CD1c-positive myeloid dendritic cell (primary cell): ENCODE measurements at regions not wholly inside any gene's neighbourhood (a gene's known extent, or its start where the extent isn't known, plus 50 kb on each side); places are given as distances from the start of the nearest gene placed in this dataset.

ENCODE experiments used
- DNase-seq: peaks from one replicate; pipeline ENCODE4 v3.0.0-alpha.2; 2016; ENCODE audit errors: extremely low spot score

DNA sequence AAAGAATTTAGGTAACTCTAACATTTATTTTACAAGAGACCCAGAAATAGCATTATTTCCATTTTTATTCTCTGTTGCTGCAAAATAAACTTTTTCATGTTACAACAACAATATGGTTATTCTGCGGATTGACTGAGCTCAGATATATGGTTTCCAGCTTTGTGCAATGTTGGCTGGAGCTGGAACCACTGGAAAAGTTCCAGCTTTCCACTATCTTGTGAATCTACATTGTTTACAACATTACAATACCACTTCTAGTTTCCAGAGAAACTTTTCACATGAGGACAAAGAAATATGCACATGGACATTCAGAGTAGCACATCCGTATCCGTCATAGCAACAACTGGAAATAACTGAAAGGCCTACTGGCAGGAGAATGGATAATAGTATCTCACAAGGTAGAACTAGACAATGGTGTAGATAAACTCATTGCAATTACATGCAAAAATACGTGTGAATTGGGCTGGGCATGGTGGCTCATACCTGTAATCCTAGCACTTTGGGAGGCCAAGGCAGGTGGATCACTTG lies 436.1 kb upstream of the ADAMTS16 start:
- DNase-seq = no peak

GRCh38 chr5:4704951-4705350 lies 435.2 kb upstream of the ADAMTS16 start:
- no peak for DNase-seq

DNA sequence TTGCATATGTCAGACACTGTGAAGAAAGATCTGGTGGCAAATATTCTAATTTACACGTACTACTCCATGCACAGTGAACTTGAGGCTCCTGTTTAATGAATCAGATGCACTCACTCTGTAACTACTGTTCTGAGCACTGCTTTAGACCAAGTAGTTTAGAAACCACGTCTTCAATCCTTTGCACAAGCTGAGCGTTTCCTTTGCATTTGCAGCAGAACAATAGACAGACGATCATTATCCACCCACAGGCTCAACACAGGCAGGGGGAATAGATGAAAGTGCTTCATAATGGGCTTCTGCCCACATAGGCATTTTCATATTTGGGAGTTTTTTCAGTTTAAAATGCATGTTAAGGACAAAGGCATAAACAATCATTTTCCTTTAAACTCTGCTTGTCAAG lies 423.3 kb upstream of the ADAMTS16 start:
- DNase-seq = no peak

GRCh38 chr5:4717446-4717845 lies 422.7 kb upstream of the ADAMTS16 start:
- DNase-seq = no peak

- DNase-seq = no peak
Measured at GRCh38 chr5:4720831-4721230, 419.3 kb upstream of the ADAMTS16 start.

DNA sequence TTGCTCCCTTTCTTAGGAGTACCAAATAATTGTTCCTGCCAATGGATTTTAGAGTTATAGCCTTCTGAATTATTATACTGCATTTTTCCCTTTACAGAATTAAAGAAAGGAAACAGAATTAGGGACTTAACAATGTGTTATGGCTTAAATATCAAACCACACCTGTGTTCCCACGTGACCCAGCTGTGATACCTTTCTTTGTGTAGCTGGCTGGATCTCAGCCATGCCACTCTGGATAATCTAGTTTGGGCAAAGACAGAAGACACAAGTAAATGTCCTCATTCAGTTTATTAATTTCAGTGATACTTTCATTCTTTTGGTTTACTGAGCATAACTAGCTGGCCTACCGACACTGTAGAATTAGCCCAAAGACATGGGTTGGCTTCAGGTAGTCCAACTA lies 417.2 kb upstream of the ADAMTS16 start:
- no peak for DNase-seq

DNA sequence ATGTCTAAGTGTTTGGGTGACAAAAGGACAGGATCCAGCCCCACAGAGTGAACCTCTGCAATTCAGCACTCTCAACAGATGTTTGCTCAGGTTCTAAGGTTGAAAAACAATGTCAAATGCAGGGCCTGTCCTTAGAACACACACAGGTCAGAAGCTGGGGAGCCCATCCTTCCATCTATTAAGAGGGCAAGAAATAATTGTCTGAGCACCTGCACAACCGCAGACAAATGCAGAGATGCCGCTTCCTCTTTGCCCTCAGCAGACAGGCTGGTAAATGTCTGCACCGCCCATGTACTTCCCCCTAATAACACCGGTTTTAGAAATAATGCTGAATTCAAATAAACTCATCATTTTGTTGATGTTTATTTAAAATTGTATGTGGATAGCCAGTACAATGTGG lies 414.5 kb upstream of the ADAMTS16 start:
- DNase-seq = no peak

DNA sequence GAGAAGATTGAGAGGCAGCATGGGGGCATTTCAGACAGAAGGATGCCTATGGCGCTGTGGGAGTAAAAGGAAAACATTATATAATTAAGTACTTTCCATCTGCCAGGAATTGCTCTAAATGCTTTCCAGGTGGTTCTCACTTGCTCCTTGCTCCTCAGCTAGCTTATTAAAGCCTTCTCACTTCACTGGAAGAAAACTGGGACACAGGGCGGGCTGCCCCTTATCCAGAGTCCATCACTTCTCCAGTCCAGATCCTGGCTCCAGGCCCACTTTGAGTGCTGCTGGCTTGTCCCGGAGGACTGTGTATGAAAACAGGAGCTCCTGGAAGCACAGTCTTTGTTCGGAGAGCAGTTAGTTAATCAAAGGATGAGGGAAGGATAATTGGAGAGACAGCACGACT lies 409.9 kb upstream of the ADAMTS16 start:
- DNase-seq = no peak

- DNase-seq = no peak
Measured at GRCh38 chr5:4734348-4734747, 405.8 kb upstream of the ADAMTS16 start.

- no peak for DNase-seq
Measured at GRCh38 chr5:4735261-4735660, 404.9 kb upstream of the ADAMTS16 start.

DNA sequence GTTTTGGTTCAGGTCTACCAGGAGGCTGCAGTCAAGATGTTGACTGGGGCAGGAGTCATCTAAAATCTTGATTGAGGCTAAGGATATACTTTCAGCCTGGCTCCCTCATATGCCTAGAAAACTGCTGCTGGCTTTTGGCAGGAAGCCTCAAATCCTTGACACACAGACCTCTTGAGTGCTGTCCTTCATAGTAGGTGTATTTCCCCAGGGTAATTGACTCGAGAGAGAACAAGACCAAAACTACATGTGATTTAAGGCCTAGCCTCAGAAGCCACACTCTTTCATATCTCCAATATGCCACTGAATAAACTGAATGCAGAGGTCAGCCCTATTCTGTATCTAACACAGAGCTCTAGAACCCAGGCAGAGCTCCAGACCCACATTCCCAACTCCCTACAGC lies 402.3 kb upstream of the ADAMTS16 start:
- DNase-seq = no peak

- no peak for DNase-seq
Measured at GRCh38 chr5:4738298-4738697, 401.8 kb upstream of the ADAMTS16 start.

GRCh38 chr5:4740156-4740555 lies 400.0 kb upstream of the ADAMTS16 start:
- no peak for DNase-seq

- no peak for DNase-seq
Measured at GRCh38 chr5:4758550-4758949, 381.6 kb upstream of the ADAMTS16 start.

DNA sequence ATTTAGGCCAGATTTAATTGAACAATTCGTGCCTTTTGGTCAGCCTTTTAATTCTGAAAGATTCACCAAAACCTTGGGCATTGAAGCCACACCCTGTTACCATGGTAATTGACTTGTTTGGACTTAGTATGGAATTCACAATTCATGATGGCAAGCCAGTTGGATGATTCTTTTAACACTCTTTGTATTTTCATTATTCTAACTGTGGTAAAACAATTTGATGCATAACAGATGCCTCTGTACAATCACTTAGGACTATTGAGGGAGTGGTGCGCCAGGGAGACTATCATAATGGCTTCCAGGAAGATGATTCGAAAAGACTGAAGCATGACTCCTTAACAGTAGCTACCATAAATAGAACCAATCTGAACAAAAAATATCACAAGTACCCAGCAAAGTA lies 381.1 kb upstream of the ADAMTS16 start:
- no peak for DNase-seq

DNA sequence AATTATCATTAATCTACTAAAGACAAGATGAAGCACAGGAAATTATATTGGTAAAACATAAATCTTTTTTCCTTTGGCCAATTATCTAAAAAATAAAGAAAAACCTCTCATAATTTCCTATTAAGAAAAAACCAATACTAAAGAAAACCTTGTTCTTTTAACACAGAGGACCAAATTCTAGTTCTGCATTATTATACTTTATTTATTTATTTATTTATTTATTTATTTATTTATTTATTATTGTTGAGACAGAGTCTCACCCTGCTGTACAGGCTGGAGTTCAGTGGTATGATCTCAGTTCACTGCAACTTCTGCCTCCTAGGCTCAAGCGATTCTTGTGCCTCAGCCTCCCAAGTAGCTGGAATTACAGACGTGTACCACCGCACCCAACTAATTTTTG lies 377.8 kb upstream of the ADAMTS16 start:
- DNase-seq = no peak

GRCh38 chr5:4765411-4765810 lies 374.7 kb upstream of the ADAMTS16 start:
- DNase-seq = no peak

GRCh38 chr5:4766101-4766500 lies 374.0 kb upstream of the ADAMTS16 start:
- no peak for DNase-seq

GRCh38 chr5:4772591-4772990 lies 367.5 kb upstream of the ADAMTS16 start:
- DNase-seq = no peak

GRCh38 chr5:4773827-4774317 lies 366.3 kb upstream of the ADAMTS16 start:
- DNase-seq = no peak

GRCh38 chr5:4777435-4777834 lies 362.7 kb upstream of the ADAMTS16 start:
- DNase-seq = no peak

- DNase-seq = no peak
Measured at GRCh38 chr5:4780633-4781032, 359.5 kb upstream of the ADAMTS16 start.

DNA sequence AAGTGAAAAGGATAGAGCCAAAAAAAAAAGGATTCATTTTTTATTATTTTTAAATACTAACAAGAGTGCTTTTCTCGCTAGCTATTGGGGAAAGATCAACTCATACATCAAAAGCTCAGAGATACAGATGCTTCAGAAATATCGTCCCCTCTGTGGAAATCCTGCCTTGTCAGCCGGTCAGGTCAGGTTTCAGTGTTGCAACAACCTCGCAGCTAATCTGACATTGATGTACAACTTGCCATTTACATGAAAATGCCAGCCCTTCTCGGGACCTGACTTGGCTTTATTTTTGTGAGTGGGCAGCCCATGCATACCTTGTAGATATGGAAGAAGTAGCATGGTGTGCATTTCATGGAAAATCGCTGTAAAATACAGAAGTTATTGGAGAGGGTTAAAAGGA lies 358.8 kb upstream of the ADAMTS16 start:
- no peak for DNase-seq

GRCh38 chr5:4785971-4786370 lies 354.2 kb upstream of the ADAMTS16 start:
- DNase-seq = no peak

DNA sequence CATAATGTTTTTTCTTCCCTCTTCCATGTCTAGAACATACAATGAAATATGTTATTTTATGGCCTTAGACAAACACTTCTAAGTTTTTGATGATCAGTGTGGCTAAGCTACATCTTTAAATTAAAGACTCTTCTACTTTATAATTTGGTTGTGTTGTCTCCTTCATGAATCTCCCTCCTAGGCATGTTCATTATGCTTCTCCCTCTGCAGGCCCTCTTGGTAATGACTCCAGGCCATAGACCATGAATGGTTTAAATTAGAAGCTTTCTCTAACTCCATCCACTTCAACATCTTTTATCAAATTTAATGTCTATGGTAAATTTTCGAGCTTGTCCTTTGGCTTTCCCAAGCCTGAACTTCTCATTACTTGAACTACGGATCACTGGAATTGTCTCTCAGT lies 342.7 kb upstream of the ADAMTS16 start:
- DNase-seq = no peak
